ENCODE measurements at regions not wholly inside any gene's neighbourhood (a gene's known extent, or its start where the extent isn't known, plus 50 kb on each side); places are given as distances from the start of the nearest gene placed in this dataset.

GRCh38 chr7:46321556-46322205 lies 400.6 kb upstream of the IGFBP3 start:
- Histone ChIP-seq H3K27me3 (replicated peaks in 1 of 4; ENCODE audit: control extremely low read depth in 1 of 4, control insufficient read depth in 3 of 4, insufficient read depth in 4 of 4, low read length in 3 of 4) (no peaks in the 10 kb centered on the region), H3K4me1 (ENCODE audit: control insufficient read depth in 2 of 2, insufficient read depth in 2 of 2, low read length in 2 of 2) (no peaks in the 10 kb centered on the region), H3K4me2 (replicated peaks; ENCODE audit: low read depth, low read length, poor library complexity, severe bottlenecking) (no peak overlapping the region), H3K9ac (ENCODE audit: low read length) (no peak overlapping the region), H3K27ac (ENCODE audit: low read length in 2 of 2) (no peak overlapping the region), H3K36me3 (replicated peaks in 1 of 2; ENCODE audit: control extremely low read depth in 1 of 2, control insufficient read depth in 1 of 2, extremely low read depth in 1 of 2, insufficient read depth in 2 of 2, low read length in 1 of 2) (no peaks in the 10 kb centered on the region), H3K79me2 (ENCODE audit: control insufficient read depth, insufficient read depth, low read length) (no peaks in the 10 kb centered on the region), H4K20me1 (ENCODE audit: control insufficient read depth, insufficient read depth, low read length, poor library complexity, severe bottlenecking) (no peaks in the 10 kb centered on the region), H3K9me3 (ENCODE audit: control extremely low read depth in 1 of 3, control insufficient read depth in 2 of 3, insufficient read depth in 1 of 3, low read length in 2 of 3) (peaks cover 0 to 4% (median 0%) of the 10 kb centered on the region in 3 donors), H2AFZ (ENCODE audit: insufficient read depth, low read depth, low read length, poor library complexity, severe bottlenecking) (no peak overlapping the region), H3K4me3 (ENCODE audit: control extremely low read depth in 1 of 5, extremely low read depth in 1 of 5, insufficient read depth in 1 of 5, low read depth in 2 of 5, low read length in 4 of 5) (no peak overlapping the region)
- H3K27me3 Mint-ChIP-seq = no peaks in the 10 kb centered on the region
- H3K27ac Mint-ChIP-seq = no peak overlapping the region
- H3K4me1 Mint-ChIP-seq = no peaks in the 10 kb centered on the region
- no peak for DNase-seq
- TF ChIP-seq, protein P1, sequence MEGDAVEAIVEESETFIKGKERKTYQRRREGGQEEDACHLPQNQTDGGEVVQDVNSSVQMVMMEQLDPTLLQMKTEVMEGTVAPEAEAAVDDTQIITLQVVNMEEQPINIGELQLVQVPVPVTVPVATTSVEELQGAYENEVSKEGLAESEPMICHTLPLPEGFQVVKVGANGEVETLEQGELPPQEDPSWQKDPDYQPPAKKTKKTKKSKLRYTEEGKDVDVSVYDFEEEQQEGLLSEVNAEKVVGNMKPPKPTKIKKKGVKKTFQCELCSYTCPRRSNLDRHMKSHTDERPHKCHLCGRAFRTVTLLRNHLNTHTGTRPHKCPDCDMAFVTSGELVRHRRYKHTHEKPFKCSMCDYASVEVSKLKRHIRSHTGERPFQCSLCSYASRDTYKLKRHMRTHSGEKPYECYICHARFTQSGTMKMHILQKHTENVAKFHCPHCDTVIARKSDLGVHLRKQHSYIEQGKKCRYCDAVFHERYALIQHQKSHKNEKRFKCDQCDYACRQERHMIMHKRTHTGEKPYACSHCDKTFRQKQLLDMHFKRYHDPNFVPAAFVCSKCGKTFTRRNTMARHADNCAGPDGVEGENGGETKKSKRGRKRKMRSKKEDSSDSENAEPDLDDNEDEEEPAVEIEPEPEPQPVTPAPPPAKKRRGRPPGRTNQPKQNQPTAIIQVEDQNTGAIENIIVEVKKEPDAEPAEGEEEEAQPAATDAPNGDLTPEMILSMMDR (IDR thresholded peaks at IDR 0.05) = no peak
- TF ChIP-seq EZH2 (IDR thresholded peaks at IDR 0.05; ENCODE audit: borderline replicate concordance, insufficient read depth, low read depth, low read length, poor library complexity, severe bottlenecking) = no peak
- no peak overlapping the region for H3K4me3 Mint-ChIP-seq
- H3K9me3 Mint-ChIP-seq (ENCODE audit: insufficient read depth) = peaks cover 3% of the 10 kb centered on the region
- ChIA-PET CTCF (no interaction called here), POLR2A (no interaction called here)
- 97% methylated on average over 6 of the region's 11 CpGs for WGBS (ENCODE audit: insufficient coverage)
- no peak for ATAC-seq (ENCODE audit: low read depth)
- intact Hi-C loops (cut with micrococcal nuclease) = no loop called here

DNA sequence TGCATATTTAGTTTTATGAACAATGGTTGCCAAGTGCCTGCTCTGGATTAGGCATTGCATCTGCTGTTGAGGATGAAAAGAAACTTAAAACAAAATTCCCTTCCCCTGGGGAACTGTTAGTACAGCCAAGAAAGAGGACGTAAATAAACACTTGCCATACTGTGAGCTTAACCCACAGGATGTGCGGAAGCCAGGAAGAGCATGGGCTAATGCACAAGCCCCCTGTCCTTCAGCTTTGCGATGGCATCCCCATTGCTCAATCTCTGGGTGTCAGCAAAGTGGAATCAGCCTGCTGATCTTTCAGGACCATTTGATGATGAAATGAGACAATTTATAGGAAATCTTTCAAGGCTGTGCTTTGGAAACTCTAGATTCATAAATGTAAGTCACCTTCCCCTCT lies 399.9 kb upstream of the IGFBP3 start:
- no peak overlapping the region for H3K4me3 ChIP-seq (ENCODE audit: control extremely low read depth in 1 of 5, extremely low read depth in 1 of 5, insufficient read depth in 1 of 5, low read depth in 2 of 5, low read length in 4 of 5)
- peaks cover 0 to 4% (median 0%) of the 10 kb centered on the region in 3 donors for H3K9me3 ChIP-seq (ENCODE audit: control extremely low read depth in 1 of 3, control insufficient read depth in 2 of 3, insufficient read depth in 1 of 3, low read length in 2 of 3)
- no peaks in the 10 kb centered on the region for H3K27me3 ChIP-seq (replicated peaks in 1 of 4; ENCODE audit: control extremely low read depth in 1 of 4, control insufficient read depth in 3 of 4, insufficient read depth in 4 of 4, low read length in 3 of 4)
- Mint-ChIP-seq H3K4me3 (no peak overlapping the region), H3K27me3 (no peaks in the 10 kb centered on the region), H3K27ac (no peak overlapping the region), H3K4me1 (no peaks in the 10 kb centered on the region), H3K9me3 (ENCODE audit: insufficient read depth) (peaks cover 3% of the 10 kb centered on the region)
- TF ChIP-seq, protein P1 (IDR thresholded peaks at IDR 0.05) = no peak
- TF ChIP-seq EZH2 (IDR thresholded peaks at IDR 0.05; ENCODE audit: borderline replicate concordance, insufficient read depth, low read depth, low read length, poor library complexity, severe bottlenecking) = no peak
- ATAC-seq (ENCODE audit: low read depth) (no peak), DNase-seq (no peak)
- no peaks in the 10 kb centered on the region for H3K79me2 ChIP-seq (ENCODE audit: control insufficient read depth, insufficient read depth, low read length)
- H2AFZ ChIP-seq (ENCODE audit: insufficient read depth, low read depth, low read length, poor library complexity, severe bottlenecking) = no peak overlapping the region
- H3K27ac ChIP-seq (ENCODE audit: low read length in 2 of 2) = no peak overlapping the region
- no peaks in the 10 kb centered on the region for H3K36me3 ChIP-seq (replicated peaks in 1 of 2; ENCODE audit: control extremely low read depth in 1 of 2, control insufficient read depth in 1 of 2, extremely low read depth in 1 of 2, insufficient read depth in 2 of 2, low read length in 1 of 2)
- ChIA-PET POLR2A (no interaction called here), CTCF (no interaction called here)
- WGBS (ENCODE audit: insufficient coverage) = 73% methylated on average over 2 of the region's 3 CpGs
- intact Hi-C loops (cut with micrococcal nuclease) = no loop called here
- H3K9ac ChIP-seq (ENCODE audit: low read length) = no peak overlapping the region
- H4K20me1 ChIP-seq (ENCODE audit: control insufficient read depth, insufficient read depth, low read length, poor library complexity, severe bottlenecking) = no peaks in the 10 kb centered on the region
- H3K4me2 ChIP-seq (replicated peaks; ENCODE audit: low read depth, low read length, poor library complexity, severe bottlenecking) = no peak overlapping the region
- H3K4me1 ChIP-seq (ENCODE audit: control insufficient read depth in 2 of 2, insufficient read depth in 2 of 2, low read length in 2 of 2) = no peaks in the 10 kb centered on the region
